Stimulated activated CD8-positive, alpha-beta memory T cell treated with anti-CD3 and anti-CD28 coated beads, Interleukin-4, amount 100 ng/mL, for 4 hours (primary cell): ENCODE measurements at regions not wholly inside any gene's neighbourhood (a gene's known extent, or its start where the extent isn't known, plus 50 kb on each side); places are given as distances from the start of the nearest gene placed in this dataset.

Source experiments
- DNase-seq, 2 donors: peaks; one replicate each; pipeline ENCODE4 v3.0.0-alpha.2; 2020; ENCODE audit warnings: low read depth in 2 of 2, low spot score in 1 of 2

DNA sequence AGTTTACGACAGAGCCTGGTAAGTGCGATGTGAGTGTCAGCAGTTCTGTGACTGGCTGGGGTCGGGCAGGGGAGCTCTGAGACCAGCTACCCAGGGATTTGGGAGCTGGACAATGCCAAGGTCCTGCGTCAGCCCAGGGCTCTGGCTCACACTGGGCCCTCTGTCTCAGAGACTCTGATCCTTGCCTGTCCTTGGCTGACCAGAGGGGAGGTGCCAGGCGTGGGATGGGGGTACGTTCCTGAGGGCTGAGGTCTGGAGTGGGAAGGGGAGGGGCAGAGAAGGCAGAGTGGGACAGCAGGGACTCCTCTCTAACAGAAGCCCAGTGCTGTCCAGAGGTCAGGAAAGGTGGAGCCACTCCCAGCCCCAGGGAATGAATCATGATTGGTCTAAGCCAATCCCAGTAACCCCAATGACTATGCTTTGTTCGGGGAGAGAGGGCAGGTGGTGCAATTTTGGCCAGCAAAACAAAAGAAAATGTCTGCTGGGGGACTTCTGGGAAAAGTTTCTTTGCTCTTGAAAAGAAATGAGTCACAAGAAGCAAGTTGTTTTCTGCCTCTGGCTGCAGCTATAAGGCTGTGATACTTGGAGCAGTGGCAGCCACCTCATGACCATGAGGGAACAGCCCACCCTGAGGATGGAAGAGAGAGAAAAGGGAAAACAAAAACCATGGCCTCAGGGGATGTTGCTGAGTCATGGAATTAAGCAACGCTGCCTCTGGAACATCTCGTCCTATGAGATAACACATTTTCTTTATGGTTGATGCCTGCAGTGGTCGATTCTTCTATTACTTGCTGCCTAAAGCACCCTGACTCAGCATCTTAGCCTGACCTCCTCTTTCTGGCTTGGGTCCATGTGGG, 108.3 kb downstream of the CHST1 start:
- no peak for DNase-seq

DNA sequence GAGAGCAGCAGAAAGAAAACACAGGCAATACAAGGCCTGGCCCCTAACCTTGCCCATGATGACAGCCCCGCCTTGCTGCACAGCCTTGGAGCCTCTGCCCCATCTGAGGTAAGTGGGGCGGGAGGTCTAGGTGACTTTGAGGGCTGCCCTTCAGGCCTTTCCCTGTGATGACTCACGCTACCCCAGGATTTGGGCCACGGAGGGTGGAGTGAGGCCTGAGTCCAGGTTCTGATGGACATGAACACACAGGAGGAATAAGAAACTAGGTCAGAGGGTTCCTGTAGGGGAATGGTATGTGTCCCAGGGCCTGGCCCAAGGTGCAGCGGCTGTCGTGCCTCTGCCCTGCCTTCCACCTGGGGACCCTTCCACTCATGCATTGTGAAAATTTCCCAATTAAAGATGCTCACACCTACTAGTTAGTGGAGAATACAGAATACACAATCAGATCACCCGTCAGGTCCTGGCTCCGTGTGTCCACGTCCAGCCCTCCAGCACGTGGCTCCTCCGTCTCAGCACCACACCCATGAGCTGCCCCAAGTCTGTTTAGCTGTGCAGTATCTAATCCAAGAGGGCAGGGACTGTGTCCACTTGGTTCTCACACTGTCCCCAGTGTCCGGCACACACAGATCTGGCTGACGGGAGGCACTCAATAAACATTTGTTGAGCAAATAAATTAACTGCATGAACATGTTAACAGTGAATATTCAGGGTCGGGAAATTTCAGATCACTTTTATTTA, 111.0 kb downstream of the CHST1 start:
- DNase-seq = no peak

DNA sequence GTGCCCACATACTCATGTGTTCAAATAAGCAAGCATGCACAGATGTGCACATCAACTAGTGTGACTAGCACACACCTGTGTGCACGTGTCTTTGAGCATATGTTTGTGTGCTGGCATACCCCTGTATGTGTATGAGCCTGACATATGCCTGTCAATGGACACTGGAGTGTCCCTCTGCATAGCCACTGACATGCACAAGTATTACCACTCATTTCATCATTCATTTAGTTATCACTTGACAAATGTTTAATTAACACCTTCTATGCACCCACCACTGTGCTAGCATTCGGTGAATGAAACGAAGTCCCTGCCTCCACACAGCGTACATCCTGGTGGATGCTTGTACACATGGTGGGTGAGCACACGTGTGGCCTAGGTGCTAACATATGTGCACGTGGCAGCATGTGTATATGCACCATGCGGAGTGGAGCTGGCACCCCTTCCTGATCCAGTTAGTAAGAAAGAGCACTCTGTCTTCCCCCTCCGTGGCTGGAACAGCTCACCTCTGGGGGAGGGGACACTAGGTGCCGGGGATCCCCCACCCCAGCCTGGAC, 112.0 kb downstream of the CHST1 start:
- DNase-seq = no peak

DNA sequence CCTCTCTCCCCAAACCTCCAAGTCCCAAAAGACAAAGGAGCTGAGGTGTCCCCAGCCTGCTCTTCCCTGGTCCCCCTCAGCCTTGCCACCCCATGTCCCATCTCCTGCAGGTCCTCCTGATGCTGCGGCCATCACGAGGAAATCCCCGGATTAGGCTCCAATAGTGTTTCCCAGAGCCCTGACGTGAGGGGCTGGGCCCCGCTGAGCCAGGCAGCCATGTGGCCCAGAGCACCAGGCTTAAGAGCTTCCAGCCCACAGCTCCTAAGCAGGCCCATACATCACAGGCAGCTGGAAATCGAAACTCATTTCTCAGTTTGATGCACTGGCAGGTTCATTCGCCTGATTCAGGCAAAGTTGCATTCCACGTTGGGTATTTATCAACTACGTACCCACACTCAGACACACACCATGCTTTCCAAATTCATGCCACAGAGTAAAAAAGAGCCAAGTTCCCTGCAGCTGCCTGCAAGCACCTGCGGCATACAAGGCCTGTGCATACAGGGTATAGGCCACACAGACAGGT, 114.2 kb downstream of the CHST1 start:
- DNase-seq = no peak

DNA sequence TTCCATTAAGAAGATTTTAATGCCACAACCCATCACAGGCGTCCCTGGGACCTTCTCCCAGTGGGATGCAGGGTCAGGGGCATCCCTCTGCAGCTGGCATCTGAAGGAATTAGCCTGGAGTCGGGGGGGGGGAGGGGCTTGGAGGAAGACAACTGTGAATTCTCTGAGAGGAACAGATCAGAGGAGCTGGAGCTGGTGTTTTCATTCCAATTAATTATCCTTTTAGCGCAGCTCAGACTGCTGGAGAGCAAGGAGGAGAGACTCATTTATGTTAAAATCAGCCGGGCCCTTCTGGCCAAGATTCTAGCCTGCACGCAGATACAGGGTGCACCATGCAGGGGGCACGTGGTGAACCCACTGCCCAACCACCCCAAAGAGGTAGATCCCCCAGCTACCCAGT, 116.2 kb downstream of the CHST1 start:
- no peak for DNase-seq

DNA sequence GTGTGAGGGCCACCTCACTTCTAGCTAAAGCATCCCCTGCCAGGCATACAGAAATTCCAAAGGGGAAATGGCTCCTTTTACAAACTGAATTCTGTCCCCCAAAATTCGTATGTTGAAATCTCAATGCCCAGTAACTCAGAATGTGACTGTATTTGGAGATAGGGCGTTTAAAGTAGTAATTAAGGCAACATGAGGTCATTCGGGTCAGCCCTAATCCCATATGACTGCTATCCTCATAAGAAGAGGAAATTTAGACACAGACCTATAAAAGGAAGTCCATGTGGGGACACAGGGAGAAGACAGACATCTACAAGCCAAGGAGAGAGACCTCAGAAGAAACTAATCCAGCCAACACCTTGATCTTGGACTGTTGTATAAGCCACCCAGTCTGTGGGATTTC, 119.1 kb downstream of the CHST1 start:
- no peak for DNase-seq

DNA sequence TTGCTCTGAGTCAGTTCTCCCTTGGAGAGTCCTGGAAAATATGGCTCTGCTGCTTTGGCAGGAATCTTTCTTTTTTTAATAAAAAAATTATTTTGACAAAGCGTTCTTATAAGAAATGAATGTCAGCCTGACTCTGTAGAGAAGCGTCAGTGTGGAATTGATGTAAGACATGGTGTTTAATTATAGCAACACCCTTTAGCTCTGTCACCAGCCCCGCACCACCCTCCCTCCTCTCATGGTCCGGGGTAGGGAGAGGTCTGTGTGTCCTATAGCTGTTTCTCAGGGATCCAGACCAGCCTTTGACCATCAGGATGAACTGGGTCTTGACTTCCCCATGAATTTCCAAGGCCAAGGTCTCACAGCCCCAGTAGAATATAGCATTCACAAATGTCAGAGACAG, 120.6 kb downstream of the CHST1 start:
- DNase-seq = no peak

DNA sequence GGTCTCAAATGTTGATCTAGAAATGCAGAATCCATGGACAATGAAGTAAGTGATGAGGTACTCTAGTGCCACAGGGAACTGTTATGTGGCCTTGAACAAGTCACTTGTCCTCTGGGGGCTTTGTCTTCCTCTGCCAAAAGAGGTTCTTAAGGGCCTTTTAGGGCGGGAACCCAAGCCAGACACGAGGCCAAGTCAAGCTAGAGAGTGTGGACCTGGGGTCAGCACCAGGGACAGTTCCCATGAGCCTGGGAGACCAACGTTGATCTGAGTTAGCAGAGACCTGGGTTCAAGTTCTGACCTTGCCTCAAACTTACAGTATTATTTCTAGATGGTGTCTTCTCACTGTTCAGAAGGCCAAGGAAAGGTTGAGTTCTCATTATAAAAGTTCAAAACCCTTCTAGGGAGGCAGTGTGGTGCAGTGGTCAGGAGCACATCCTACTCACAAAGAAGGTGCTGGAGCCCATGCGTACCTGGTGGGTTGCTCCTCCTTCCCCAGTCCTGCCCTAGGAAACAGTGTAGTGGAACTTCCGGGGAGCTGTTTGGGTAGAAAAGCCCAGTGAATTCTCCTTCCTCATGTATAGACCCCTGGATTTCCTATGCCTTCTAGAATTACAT, 121.5 kb downstream of the CHST1 start:
- DNase-seq = no peak

DNA sequence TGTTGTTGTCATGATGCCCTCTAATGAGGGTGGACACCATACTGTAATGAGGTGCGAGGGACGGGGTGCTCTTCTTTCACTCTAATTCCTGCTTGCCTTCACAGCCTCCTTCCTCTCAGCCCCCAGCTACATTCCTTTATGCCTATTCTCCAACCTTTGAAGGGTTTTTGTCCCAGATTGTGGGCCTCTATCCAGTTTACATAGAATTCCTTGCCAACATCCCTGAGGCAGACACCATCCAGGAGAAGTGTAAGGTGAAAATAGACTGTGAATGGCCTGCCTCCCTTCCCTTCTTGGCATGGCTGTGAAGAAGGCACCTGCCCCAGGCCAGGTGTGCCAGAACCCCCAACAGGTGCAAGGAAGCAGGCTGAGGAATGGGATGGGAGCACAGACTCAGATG, 122.3 kb downstream of the CHST1 start:
- DNase-seq = no peak

DNA sequence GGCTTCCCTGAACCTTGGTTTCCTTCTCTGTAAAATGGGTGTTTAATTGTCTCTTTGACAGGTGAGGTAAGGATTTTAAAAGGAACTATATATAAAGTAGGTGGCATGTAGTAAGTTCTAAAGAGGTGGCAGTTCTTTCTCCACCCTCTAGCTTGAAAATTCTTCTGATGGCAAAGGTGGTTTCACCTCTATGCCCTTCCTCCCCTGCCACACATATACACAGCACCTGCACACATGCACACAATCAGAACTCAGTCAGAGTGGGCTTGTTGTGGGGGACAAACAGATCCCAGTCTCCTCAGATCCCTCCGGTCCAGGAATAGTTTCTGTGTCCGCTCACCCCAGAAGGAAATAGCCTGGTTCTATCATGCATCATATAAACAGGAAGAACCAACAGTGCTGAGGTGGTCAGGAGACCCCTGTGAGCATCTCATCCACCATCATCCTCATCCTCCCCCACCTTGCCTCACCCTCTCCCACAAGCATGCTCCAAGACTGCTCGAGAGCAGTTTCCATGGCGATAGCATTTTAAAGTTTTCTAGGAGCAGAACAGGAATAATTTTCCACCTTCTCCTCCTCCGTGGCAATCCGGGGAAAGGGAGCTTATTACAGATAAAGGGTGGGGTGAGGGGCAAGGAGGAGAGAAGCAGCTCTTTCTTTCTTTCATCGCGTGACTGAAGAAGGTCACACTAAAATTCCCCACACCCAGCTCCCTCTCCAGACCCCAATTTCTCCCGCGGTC, 123.6 kb downstream of the CHST1 start:
- DNase-seq = no peak

DNA sequence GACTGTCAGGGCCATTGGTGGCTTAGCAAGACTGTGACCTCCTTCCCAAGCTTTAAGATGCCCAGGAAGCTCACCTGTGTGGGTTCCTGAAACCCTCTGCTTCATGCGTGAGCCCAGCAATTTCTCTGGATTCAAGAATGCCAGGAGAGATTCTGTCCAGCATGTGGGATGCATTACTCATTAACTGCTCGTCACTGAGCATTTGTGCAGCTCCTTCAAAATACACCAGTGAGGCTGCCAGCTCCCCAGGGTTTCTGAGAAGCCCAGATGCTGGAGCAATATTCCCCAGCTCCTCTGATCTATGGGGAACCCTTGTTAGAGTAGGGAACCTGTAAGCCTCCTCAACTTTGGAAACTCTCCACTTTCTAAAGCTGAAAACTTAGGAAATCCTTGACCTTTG, 126.5 kb downstream of the CHST1 start:
- DNase-seq = no peak

DNA sequence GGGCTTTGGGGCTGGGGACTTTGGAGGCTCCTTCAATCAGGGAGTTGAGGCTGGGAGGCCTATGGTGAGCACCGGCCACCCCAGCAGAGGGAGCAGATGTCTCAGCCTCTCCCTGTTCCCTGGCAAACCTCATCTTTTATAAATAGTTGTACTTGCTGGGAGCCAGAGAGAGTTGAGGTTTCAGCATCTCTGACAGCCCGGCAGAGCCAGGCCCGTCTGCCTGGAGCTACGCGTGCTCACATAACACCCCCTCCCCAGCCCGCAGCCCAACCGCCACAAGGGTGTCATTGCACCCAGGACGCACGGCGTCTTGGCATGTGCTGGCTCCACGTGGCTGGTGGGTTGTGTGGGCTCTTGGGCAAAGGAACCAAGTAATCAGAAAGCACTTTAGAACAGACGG, 127.1 kb downstream of the CHST1 start:
- DNase-seq = no peak

DNA sequence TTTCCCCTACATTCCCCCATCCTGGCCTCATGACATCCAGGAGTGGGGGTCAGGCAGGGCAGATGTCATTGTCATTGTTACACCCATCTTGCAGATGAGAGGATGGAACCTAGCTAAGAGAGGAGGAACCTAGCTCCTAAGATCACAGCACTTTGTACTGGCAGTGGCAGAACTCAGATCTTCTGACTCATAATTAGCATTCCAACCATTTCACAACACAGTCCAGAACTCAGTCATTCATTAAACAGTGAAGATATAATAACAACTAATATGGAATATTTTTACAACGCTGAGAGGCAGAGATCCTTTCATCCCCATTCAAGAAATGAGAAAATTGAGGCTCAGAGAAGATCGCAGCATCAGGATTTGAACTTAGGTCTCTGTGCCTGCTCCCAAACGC, 127.8 kb downstream of the CHST1 start:
- no peak for DNase-seq

DNA sequence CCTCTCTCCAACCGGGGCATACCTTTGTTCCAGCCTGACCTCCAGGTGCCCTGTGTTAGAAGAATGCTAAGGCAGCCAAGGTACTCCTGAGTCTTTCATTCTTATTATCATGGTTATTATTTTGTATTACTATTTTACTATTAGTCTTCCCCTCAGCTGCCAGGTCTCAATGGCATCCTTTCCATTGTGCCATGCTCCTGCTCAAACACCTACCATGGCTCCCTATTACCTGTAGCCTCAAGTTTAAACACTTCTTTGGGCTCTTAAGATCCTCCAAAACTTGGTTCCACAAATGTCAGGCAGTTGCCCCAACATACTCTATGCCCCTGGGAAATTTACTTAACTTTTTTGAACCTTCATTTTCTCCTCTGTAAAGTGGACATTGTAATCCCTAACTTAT, 130.4 kb downstream of the CHST1 start:
- DNase-seq = no peak

DNA sequence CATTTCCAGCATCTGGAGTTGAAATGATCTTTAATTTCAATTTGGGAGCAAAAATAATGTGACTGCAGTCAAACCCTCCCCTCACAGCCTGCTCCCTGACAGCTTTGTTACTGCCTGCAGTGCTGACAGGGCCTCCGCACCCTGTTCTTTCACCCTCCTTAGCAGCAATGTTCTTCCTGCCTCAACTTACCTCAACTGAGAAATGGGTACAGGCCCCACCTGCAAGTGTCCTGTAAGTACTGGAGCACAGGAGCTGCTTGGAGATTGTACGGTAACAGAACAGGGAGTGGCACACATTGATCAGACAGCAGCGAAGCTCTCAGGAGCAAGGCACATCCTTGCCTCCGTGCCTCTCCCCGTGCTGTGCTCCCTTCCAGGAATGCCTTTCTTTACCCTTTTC, 131.3 kb downstream of the CHST1 start:
- DNase-seq = no peak

DNA sequence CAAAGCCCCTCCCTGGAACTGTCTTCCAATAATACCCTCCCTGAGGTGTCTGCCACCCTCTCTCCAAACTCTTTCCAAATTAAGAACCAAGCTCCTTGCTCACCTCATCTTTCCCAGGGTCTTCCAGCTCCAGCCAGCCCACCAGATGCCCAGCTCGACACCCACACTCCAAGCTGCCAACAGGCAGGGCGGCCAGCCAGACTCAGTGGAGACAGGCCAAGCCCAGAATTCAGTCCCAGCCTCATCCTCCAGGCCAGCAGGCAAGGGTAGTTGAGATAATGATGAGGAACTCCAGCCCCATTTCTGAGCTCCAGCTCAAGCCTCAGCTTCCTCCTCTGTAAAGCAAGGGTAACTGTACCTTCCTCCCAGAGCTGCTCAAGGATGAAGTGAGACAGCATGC, 132.9 kb downstream of the CHST1 start:
- DNase-seq = no peak

DNA sequence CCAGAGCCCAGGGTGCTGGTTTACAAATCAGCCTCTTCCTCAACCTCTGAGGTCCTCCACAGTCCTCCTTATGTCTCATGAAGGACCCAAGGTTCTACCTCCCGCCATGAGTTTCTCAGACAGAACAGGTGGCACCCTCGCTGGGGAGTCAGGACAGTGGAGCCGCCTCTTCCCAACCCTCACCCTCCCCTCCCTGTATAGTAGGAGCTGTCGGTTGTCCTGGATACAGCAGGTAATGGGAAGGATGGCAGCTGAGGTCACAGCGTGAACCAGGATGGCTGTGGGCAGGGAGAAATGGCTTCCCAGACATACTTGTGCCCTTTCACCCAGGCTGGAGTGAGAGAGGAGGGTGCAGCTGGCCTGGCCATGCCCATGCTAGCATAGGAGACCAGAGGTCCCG, 134.6 kb downstream of the CHST1 start:
- no peak for DNase-seq

DNA sequence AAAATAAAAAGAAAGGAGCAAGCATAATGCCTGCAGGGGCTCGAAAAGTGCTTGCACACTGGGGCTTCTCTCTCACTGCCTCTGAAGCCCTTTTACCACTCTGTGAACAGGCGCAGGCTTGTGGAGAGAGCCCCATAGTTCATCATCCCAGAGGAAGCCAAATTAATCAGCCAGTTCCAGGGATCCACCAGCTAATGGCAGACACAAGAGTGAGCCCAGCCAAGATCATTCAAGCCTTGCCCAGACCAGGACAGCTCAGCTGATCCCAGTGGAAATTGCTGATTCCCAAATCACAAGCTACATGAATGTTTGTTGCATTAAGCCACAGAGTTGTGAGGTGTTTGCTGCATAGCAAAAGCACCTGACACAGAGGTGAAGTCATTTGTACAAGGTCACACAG, 135.3 kb downstream of the CHST1 start:
- DNase-seq = no peak

DNA sequence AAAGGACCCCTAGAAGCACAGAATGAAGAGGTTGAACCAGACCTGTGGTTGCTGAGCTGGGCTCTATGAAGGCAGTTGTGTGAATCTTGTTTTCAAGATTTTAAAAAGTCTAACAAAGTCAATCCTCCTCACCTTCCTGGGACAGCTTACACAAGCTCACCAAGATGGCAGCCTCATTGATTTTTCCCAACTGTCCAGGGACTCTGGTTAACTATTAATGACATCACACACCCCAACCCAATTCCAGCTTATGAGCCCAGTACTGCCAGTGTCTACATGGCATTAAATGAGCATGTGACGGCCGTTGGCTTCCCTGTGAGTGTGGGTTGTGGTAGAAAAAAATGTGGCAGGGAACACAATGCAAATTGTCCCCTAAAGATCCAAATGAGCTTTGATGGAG, 137.0 kb downstream of the CHST1 start:
- DNase-seq = no peak

DNA sequence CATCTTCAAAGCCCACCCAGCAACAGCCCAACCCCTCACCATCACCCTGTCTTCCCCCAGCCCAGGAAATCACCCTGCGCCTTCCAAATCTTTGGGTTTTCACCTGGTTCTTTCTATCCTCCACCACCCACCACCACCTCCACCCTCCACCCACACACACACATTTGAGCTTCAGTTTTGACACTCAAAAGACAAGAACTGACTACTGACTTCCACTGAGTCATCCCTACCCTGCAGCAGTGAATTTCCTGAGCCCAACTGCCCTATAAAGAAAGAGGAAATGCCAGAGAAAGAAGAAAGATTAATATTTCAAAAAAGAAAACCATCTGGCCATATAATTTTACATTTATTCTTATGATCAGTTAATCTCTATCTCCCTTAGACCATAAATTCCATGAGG, 137.5 kb downstream of the CHST1 start:
- no peak for DNase-seq

DNA sequence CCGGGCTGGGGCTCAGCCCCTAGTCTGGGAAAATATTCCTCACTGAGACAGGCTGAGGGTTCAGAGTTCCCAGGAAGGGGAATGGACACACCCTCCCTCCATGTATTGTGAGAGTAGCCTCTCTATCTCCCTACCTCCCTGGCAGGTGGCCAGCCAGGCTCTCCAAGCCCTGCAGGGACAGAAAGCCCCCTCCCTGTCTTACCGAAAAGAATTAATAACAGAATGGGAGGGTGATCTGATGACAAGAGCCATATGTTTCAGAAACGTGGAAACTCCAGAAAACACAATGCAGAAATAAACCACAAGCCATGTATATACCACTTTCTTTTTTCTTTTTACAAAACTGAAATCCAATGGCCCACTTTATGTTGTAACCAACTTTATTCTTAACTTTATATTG, 140.0 kb downstream of the CHST1 start:
- no peak for DNase-seq
